ENCODE measurements at regions not wholly inside any gene's neighbourhood (a gene's known extent, or its start where the extent isn't known, plus 50 kb on each side); places are given as distances from the start of the nearest gene placed in this dataset.

GRCh38 chr16:79359082-79359481 is 241.5 kb downstream of the MAF start:
- 58 to 70% methylated on average over 4 of the region's 4 CpGs for WGBS, 2 donors
- H3K9me3 ChIP-seq = no peaks in the 10 kb centered on the region
- no peaks in the 10 kb centered on the region for H3K27me3 ChIP-seq
- H3K27ac ChIP-seq = no peak overlapping the region
- TF ChIP-seq POLR2A (IDR thresholded peaks at IDR 0.05) (no peak), CTCF (IDR thresholded peaks at IDR 0.05) (no peak), EP300 (IDR thresholded peaks at IDR 0.05) (no peak)
- H3K4me1 ChIP-seq = no peaks in the 10 kb centered on the region
- no peak overlapping the region for H3K4me3 ChIP-seq
- DNase-seq (ENCODE audit: low spot score in 2 of 2) = no peak
- H3K36me3 ChIP-seq = no peaks in the 10 kb centered on the region

GRCh38 chr16:79358188-79358587 is 242.3 kb downstream of the MAF start:
- no peak for TF ChIP-seq EP300 (IDR thresholded peaks at IDR 0.05)
- no peak for TF ChIP-seq POLR2A (IDR thresholded peaks at IDR 0.05)
- TF ChIP-seq CTCF (IDR thresholded peaks at IDR 0.05) = no peak
- 69 to 78% methylated on average over 9 of the region's 9 CpGs for WGBS, 2 donors
- Histone ChIP-seq H3K36me3 (no peaks in the 10 kb centered on the region), H3K4me1 (no peaks in the 10 kb centered on the region), H3K27me3 (no peaks in the 10 kb centered on the region), H3K27ac (no peak overlapping the region), H3K9me3 (no peaks in the 10 kb centered on the region), H3K4me3 (no peak overlapping the region)
- no peak for DNase-seq (ENCODE audit: low spot score in 2 of 2)

- TF ChIP-seq POLR2A (IDR thresholded peaks at IDR 0.05) = no peak
- TF ChIP-seq EP300 (IDR thresholded peaks at IDR 0.05) = no peak
- no peak for TF ChIP-seq CTCF (IDR thresholded peaks at IDR 0.05)
- Histone ChIP-seq H3K4me1 (no peaks in the 10 kb centered on the region), H3K27me3 (no peaks in the 10 kb centered on the region), H3K9me3 (no peaks in the 10 kb centered on the region), H3K4me3 (no peak overlapping the region), H3K36me3 (no peaks in the 10 kb centered on the region), H3K27ac (no peak overlapping the region)
- DNase-seq (ENCODE audit: low spot score in 2 of 2) = no peak
- WGBS, 2 donors = 81 to 83% methylated on average over 15 of the region's 15 CpGs
These were observed 244.8 kb downstream of the MAF start for GRCh38 chr16:79355600-79356358.

GRCh38 chr16:79351927-79352326 is 248.6 kb downstream of the MAF start:
- no peaks in the 10 kb centered on the region for H3K9me3 ChIP-seq
- H3K4me3 ChIP-seq = no peak overlapping the region
- H3K4me1 ChIP-seq = peaks cover 0 to 4% (median 0%) of the 10 kb centered on the region in 4 donors
- no peaks in the 10 kb centered on the region for H3K27me3 ChIP-seq
- no peaks in the 10 kb centered on the region for H3K36me3 ChIP-seq
- no peak for DNase-seq (ENCODE audit: low spot score in 2 of 2)
- H3K27ac ChIP-seq = no peak overlapping the region
- 92 to 95% methylated on average over 7 of the region's 7 CpGs for WGBS, 2 donors
- no peak for TF ChIP-seq EP300 (IDR thresholded peaks at IDR 0.05)
- TF ChIP-seq CTCF (IDR thresholded peaks at IDR 0.05) = no peak
- no peak for TF ChIP-seq POLR2A (IDR thresholded peaks at IDR 0.05)

- H3K27ac ChIP-seq = no peak overlapping the region
- DNase-seq (ENCODE audit: low spot score in 2 of 2) = no peak
- no peaks in the 10 kb centered on the region for H3K9me3 ChIP-seq
- WGBS, 2 donors = 91 to 92% methylated on average over 3 of the region's 3 CpGs
- H3K36me3 ChIP-seq = no peaks in the 10 kb centered on the region
- peaks cover 0 to 4% (median 0%) of the 10 kb centered on the region in 4 donors for H3K4me1 ChIP-seq
- H3K27me3 ChIP-seq = no peaks in the 10 kb centered on the region
- no peak overlapping the region for H3K4me3 ChIP-seq
- TF ChIP-seq CTCF (IDR thresholded peaks at IDR 0.05) (no peak), POLR2A (IDR thresholded peaks at IDR 0.05) (no peak), EP300 (IDR thresholded peaks at IDR 0.05) (no peak)
These were observed 250.7 kb downstream of the MAF start for GRCh38 chr16:79349803-79350202.

Measured in tibial nerve (tissue), 4 donors.